Esophagus muscularis mucosa (tissue), 4 donors: ENCODE measurements at regions not wholly inside any gene's neighbourhood (a gene's known extent, or its start where the extent isn't known, plus 50 kb on each side); places are given as distances from the start of the nearest gene placed in this dataset.

ENCODE experiments used
- EP300 ChIP-seq: sonication (generic); formaldehyde crosslinking; IDR thresholded peaks from one replicate; pipeline ENCODE4 v1.6.1; 2017; ENCODE audit warnings: antibody characterized with exemption
- POLR2A ChIP-seq: fragments of 450-650 bp; IDR thresholded peaks from one replicate; pipeline ENCODE4 v1.6.1; 2017; ENCODE audit warnings: antibody characterized with exemption, moderate library complexity, mild to moderate bottlenecking, low read depth
- POLR2AphosphoS5 ChIP-seq, 2 donors: sonication (generic); formaldehyde crosslinking; IDR thresholded peaks; one replicate each; pipeline ENCODE4 v1.6.1; 2017; ENCODE audit warnings: antibody characterized with exemption in 2 of 2
- TF ChIP-seq, protein P1 (sequence below), 3 experiments: fragments of 200-600 bp in 2 of 3; fragments of 450-650 bp in 1 of 3; sonication (generic) in 2 of 3; IDR thresholded peaks; one replicate each; pipeline ENCODE4 v1.5.1; 2017 to 2019; ENCODE audit warnings: antibody characterized with exemption in 3 of 3, mild to moderate bottlenecking in 2 of 3, moderate library complexity in 1 of 3

DNA sequence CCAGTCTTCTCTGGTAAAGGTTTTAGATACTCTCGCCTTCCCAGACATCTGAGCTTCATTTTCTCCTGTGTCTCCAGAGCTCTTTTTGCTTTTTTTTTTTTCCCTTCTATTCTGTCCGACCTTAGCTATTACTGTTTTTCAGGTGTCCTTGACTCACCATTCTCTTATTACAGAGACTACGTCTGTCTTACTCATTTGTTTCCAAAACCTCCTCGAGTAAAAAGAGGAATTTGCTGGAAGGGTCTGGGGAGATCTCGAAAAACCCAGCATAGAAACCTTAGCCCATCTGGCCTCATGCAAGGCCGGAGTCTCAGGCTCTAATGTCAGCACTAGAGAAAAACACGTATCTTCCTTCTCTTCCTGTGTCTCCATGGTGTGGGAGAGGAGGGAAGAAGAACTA lies 109.2 kb upstream of the CARMIL1 start:
- TF ChIP-seq, protein P1, sequence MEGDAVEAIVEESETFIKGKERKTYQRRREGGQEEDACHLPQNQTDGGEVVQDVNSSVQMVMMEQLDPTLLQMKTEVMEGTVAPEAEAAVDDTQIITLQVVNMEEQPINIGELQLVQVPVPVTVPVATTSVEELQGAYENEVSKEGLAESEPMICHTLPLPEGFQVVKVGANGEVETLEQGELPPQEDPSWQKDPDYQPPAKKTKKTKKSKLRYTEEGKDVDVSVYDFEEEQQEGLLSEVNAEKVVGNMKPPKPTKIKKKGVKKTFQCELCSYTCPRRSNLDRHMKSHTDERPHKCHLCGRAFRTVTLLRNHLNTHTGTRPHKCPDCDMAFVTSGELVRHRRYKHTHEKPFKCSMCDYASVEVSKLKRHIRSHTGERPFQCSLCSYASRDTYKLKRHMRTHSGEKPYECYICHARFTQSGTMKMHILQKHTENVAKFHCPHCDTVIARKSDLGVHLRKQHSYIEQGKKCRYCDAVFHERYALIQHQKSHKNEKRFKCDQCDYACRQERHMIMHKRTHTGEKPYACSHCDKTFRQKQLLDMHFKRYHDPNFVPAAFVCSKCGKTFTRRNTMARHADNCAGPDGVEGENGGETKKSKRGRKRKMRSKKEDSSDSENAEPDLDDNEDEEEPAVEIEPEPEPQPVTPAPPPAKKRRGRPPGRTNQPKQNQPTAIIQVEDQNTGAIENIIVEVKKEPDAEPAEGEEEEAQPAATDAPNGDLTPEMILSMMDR (IDR thresholded peaks at IDR 0.05), result no peak
- TF ChIP-seq POLR2AphosphoS5 (IDR thresholded peaks at IDR 0.05) (no peak), EP300 (no peak), POLR2A (no peak)
